Liver (tissue), 8 donors: ENCODE measurements at regions not wholly inside any gene's neighbourhood (a gene's known extent, or its start where the extent isn't known, plus 50 kb on each side); places are given as distances from the start of the nearest gene placed in this dataset.

Source experiments
- DNase-seq: peaks from one replicate; pipeline ENCODE4 v3.0.0-alpha.2; 2017; ENCODE audit warnings: low spot score
- H3K27ac ChIP-seq, 2 donors: one replicate each; pipeline ENCODE4 v1.7.0; 2013; ENCODE audit warnings: inconsistent platforms in 2 of 2, low read length in 2 of 2, control low read depth in 1 of 2, low read depth in 1 of 2, mild to moderate bottlenecking in 1 of 2
- H3K27me3 ChIP-seq, 4 donors: one replicate each; pipeline versions ENCODE4 v1.6.1 to v1.7.0; 2013; ENCODE audit warnings: low read length in 3 of 4, inconsistent platforms in 1 of 4, mild to moderate bottlenecking in 1 of 4, moderate library complexity in 1 of 4; ENCODE audit not compliant: control insufficient read depth in 4 of 4, insufficient read depth in 4 of 4
- H3K36me3 ChIP-seq, 4 donors: one replicate each; pipeline versions ENCODE4 v1.6.1 to v1.7.0; 2013; ENCODE audit warnings: low read length in 3 of 4, mild to moderate bottlenecking in 3 of 4, low read depth in 1 of 4, moderate library complexity in 1 of 4; ENCODE audit not compliant: control insufficient read depth in 4 of 4, insufficient read depth in 3 of 4
- H3K4me1 ChIP-seq, 4 donors: one replicate each; pipeline versions ENCODE4 v1.6.1 to v1.7.0; 2013; ENCODE audit warnings: low read length in 3 of 4, mild to moderate bottlenecking in 3 of 4, moderate library complexity in 1 of 4; ENCODE audit not compliant: control insufficient read depth in 4 of 4, insufficient read depth in 4 of 4
- H3K4me3 ChIP-seq, 3 donors: one replicate each; pipeline versions ENCODE4 v1.6.1 to v1.7.0; 2013; ENCODE audit warnings: low read length in 3 of 3, control low read depth in 1 of 3, low read depth in 1 of 3, mild to moderate bottlenecking in 1 of 3
- H3K9ac ChIP-seq, 2 donors: one replicate each; pipeline ENCODE4 v1.7.0; 2013; ENCODE audit warnings: low read length in 2 of 2, mild to moderate bottlenecking in 2 of 2, moderate library complexity in 2 of 2, control low read depth in 1 of 2, low read depth in 1 of 2
- H3K9me3 ChIP-seq, 4 donors: one replicate each; pipeline versions ENCODE4 v1.6.1 to v1.7.0; 2013; ENCODE audit warnings: low read length in 3 of 4; ENCODE audit not compliant: control insufficient read depth in 4 of 4
- ATF3 ChIP-seq: IDR thresholded peaks from 2 replicates; pipeline ENCODE4 v1.6.1; 2016; ENCODE audit warnings: antibody characterized with exemption
- CTCF ChIP-seq: fragments of 150-350 bp; IDR thresholded peaks from 2 replicates; pipeline ENCODE4 v1.5.1; 2017; ENCODE audit warnings: improper control_type of control experiment, low read depth, low read length; ENCODE audit not compliant: missing input control
- EGR1 ChIP-seq, 2 donors: IDR thresholded peaks; 2 replicates each; pipeline ENCODE4 v1.6.1; 2016 to 2018; ENCODE audit warnings: antibody characterized with exemption in 2 of 2, low read depth in 2 of 2
- FOXA1 ChIP-seq: IDR thresholded peaks from 2 replicates; pipeline ENCODE4 v1.6.1; 2016; ENCODE audit warnings: antibody characterized with exemption
- FOXA2 ChIP-seq: IDR thresholded peaks from 2 replicates; pipeline ENCODE4 v1.6.1; 2016; ENCODE audit warnings: antibody characterized with exemption
- GABPA ChIP-seq, 2 donors: IDR thresholded peaks in 1 of 2; conservative IDR thresholded peaks in 1 of 2; 2 replicates each; pipeline ENCODE4 v1.6.1; 2016; ENCODE audit warnings: antibody characterized with exemption in 2 of 2, mild to moderate bottlenecking in 1 of 2, moderate library complexity in 1 of 2
- HNF4A ChIP-seq, 2 donors: conservative IDR thresholded peaks; 2 replicates each; pipeline ENCODE4 v1.6.1; 2016; ENCODE audit warnings: antibody characterized with exemption in 2 of 2, mild to moderate bottlenecking in 2 of 2
- HNF4G ChIP-seq: IDR thresholded peaks from 2 replicates; pipeline ENCODE4 v1.6.1; 2016; ENCODE audit warnings: antibody characterized with exemption
- JUND ChIP-seq, 2 donors: IDR thresholded peaks; 2 replicates each; pipeline ENCODE4 v1.6.1; 2016; ENCODE audit warnings: antibody characterized with exemption in 2 of 2
- MAX ChIP-seq: IDR thresholded peaks from 2 replicates; pipeline ENCODE4 v1.6.1; 2016; ENCODE audit warnings: antibody characterized with exemption
- NR2F2 ChIP-seq: IDR thresholded peaks from 2 replicates; pipeline ENCODE4 v1.6.1; 2016; ENCODE audit warnings: antibody characterized with exemption
- RAD21 ChIP-seq, 2 donors: IDR thresholded peaks; 2 replicates each; pipeline ENCODE4 v1.6.1; 2016; ENCODE audit warnings: antibody characterized with exemption in 2 of 2, mild to moderate bottlenecking in 2 of 2
- REST ChIP-seq: IDR thresholded peaks from 2 replicates; pipeline ENCODE4 v1.6.1; 2016; ENCODE audit warnings: antibody characterized with exemption, mild to moderate bottlenecking
- RXRA ChIP-seq, 2 donors: IDR thresholded peaks; 2 replicates each; pipeline ENCODE4 v1.6.1; 2017 to 2018; ENCODE audit warnings: antibody characterized with exemption in 2 of 2, mild to moderate bottlenecking in 1 of 2
- SP1 ChIP-seq: IDR thresholded peaks from 2 replicates; pipeline ENCODE4 v1.6.1; 2018; ENCODE audit warnings: antibody characterized with exemption, mild to moderate bottlenecking
- TAF1 ChIP-seq: conservative IDR thresholded peaks from 2 replicates; pipeline ENCODE4 v1.6.1; 2016; ENCODE audit warnings: antibody characterized with exemption, mild to moderate bottlenecking
- YY1 ChIP-seq: IDR thresholded peaks from 2 replicates; pipeline ENCODE4 v1.6.1; 2016; ENCODE audit warnings: antibody characterized with exemption, mild to moderate bottlenecking
- ZBTB33 ChIP-seq: IDR thresholded peaks from 2 replicates; pipeline ENCODE4 v1.6.1; 2016; ENCODE audit warnings: antibody characterized with exemption
- WGBS: extraction: QIAGEN DNeasy Blood & Tissue Kit; methylation state at CpG from one replicate; pipeline ENCODE4 v1.1.7; 2013; 5-methylcytosine and 5-hydroxymethylcytosine counted together
- donor health status: healthy.
- donor health status: healthy.
- donor health status: healthy.
- donor health status: healthy.
- donor health status: healthy.

GRCh38 chr17:13363771-13364170 is 238.0 kb downstream of the HS3ST3A1 start:
- DNase-seq = no peak
- Histone ChIP-seq H3K27me3 (no peaks in the 10 kb centered on the region), H3K9me3 (no peaks in the 10 kb centered on the region), H3K4me1 (no peaks in the 10 kb centered on the region), H3K4me3 (no peak overlapping the region), H3K9ac (no peak overlapping the region), H3K27ac (no peak overlapping the region), H3K36me3 (no peaks in the 10 kb centered on the region)
- 53% methylated on average over 1 of the region's 1 CpG for WGBS
- TF ChIP-seq TAF1 = no peak
- no peak for TF ChIP-seq JUND (IDR thresholded peaks at IDR 0.05)
- no peak for TF ChIP-seq MAX

GRCh38 chr17:13362341-13363122 is 239.2 kb downstream of the HS3ST3A1 start:
- 81% methylated on average over 9 of the region's 9 CpGs for WGBS

More at GRCh38 chr17:13362341-13363122, 239.2 kb downstream of the HS3ST3A1 start:
- TF ChIP-seq MAX = no peak
- TF ChIP-seq EGR1 (IDR thresholded peaks at IDR 0.05; ENCODE audit: low read depth in 2 of 2) = no peak
- no peak for TF ChIP-seq REST
- TF ChIP-seq ZBTB33 = no peak
- TF ChIP-seq SP1 = no peak
- TF ChIP-seq FOXA1 = no peak
- TF ChIP-seq HNF4A (conservative IDR thresholded peaks at IDR 0.05) = no peak
- TF ChIP-seq YY1 = no peak
- no peak for TF ChIP-seq RAD21 (IDR thresholded peaks at IDR 0.05)
- no peak for TF ChIP-seq FOXA2
- no peak for TF ChIP-seq HNF4G
- no peak for TF ChIP-seq JUND (IDR thresholded peaks at IDR 0.05)
- no peak for TF ChIP-seq TAF1
- no peak for TF ChIP-seq NR2F2
- TF ChIP-seq GABPA (IDR thresholded peaks at IDR 0.05 in 1 of 2, conservative IDR thresholded peaks at IDR 0.05 in 1 of 2) = no peak
- no peak for TF ChIP-seq ATF3
- TF ChIP-seq CTCF = no peak
- no peak for TF ChIP-seq RXRA (IDR thresholded peaks at IDR 0.05)
- no peaks in the 10 kb centered on the region for H3K9me3 ChIP-seq
- no peaks in the 10 kb centered on the region for H3K4me1 ChIP-seq
- H3K27me3 ChIP-seq = no peaks in the 10 kb centered on the region
- no peak overlapping the region for H3K4me3 ChIP-seq
- no peak for DNase-seq
- H3K9ac ChIP-seq = no peak overlapping the region
- no peak overlapping the region for H3K27ac ChIP-seq
- no peaks in the 10 kb centered on the region for H3K36me3 ChIP-seq
